GM18907 (cell line): ENCODE measurements at regions not wholly inside any gene's neighbourhood (a gene's known extent, or its start where the extent isn't known, plus 50 kb on each side); places are given as distances from the start of the nearest gene placed in this dataset.

Source experiments
- ATAC-seq: cut with Tn5 transposase; IDR thresholded peaks from one replicate; pipeline ENCODE4 v1.9.1; 2021; ENCODE audit warnings: mild to moderate bottlenecking, moderate library complexity; ENCODE audit not compliant: unreplicated experiment

GRCh38 chr16:6110346-6110745, 1012.8 kb upstream of the EEF2KMT start:
- ATAC-seq: no peak

GRCh38 chr16:6106061-6106460, 1008.5 kb upstream of the EEF2KMT start:
- no peak for ATAC-seq

- ATAC-seq: no peak
These were observed 1007.5 kb upstream of the EEF2KMT start for GRCh38 chr16:6105115-6105514.

GRCh38 chr16:6104428-6104827, 1006.8 kb upstream of the EEF2KMT start:
- no peak for ATAC-seq

GRCh38 chr16:6103561-6103960, 1006.0 kb upstream of the EEF2KMT start:
- ATAC-seq: no peak

GRCh38 chr16:6099102-6099501, 1001.5 kb upstream of the EEF2KMT start:
- ATAC-seq: no peak

GRCh38 chr16:6096931-6097670, 999.5 kb upstream of the EEF2KMT start:
- ATAC-seq: no peak

GRCh38 chr16:6095414-6095813, 997.8 kb upstream of the EEF2KMT start:
- no peak for ATAC-seq

GRCh38 chr16:6091021-6091420, 993.4 kb upstream of the EEF2KMT start:
- no peak for ATAC-seq

- no peak for ATAC-seq
These were observed 983.9 kb upstream of the EEF2KMT start for GRCh38 chr16:6081320-6081976.

GRCh38 chr16:6076631-6077030, 979.0 kb upstream of the EEF2KMT start:
- ATAC-seq: no peak

- ATAC-seq: no peak
These were observed 970.5 kb upstream of the EEF2KMT start for GRCh38 chr16:6068063-6068462.

GRCh38 chr16:6066652-6067051, 969.1 kb upstream of the EEF2KMT start:
- no peak for ATAC-seq

- ATAC-seq: no peak
These were observed 965.9 kb upstream of the EEF2KMT start for GRCh38 chr16:6063526-6063925.

- ATAC-seq: no peak
These were observed 962.1 kb upstream of the EEF2KMT start for GRCh38 chr16:6059671-6060070.

GRCh38 chr16:6057821-6058220, 960.2 kb upstream of the EEF2KMT start:
- ATAC-seq: no peak

- ATAC-seq: no peak
These were observed 950.4 kb upstream of the EEF2KMT start for GRCh38 chr16:6048017-6048416.

- no peak for ATAC-seq
These were observed 949.7 kb upstream of the EEF2KMT start for GRCh38 chr16:6047325-6047724.

GRCh38 chr16:6038941-6039645, 941.5 kb upstream of the EEF2KMT start:
- ATAC-seq: no peak

GRCh38 chr16:6035161-6035560, 937.6 kb upstream of the EEF2KMT start:
- no peak for ATAC-seq

GRCh38 chr16:6034511-6034910, 936.9 kb upstream of the EEF2KMT start:
- ATAC-seq: no peak

GRCh38 chr16:6032438-6032837, 934.8 kb upstream of the EEF2KMT start:
- no peak for ATAC-seq
